Stomach (tissue), 8 donors: ENCODE measurements at regions not wholly inside any gene's neighbourhood (a gene's known extent, or its start where the extent isn't known, plus 50 kb on each side); places are given as distances from the start of the nearest gene placed in this dataset.

Experiments
- DNase-seq, 2 donors: peaks; one replicate each; pipeline versions ENCODE4 v3.0.0 to v3.0.0-alpha.2; 2013 to 2019
- H3K27ac ChIP-seq, 5 donors: fragments of 200-600 bp in 4 of 5; sonication (generic) in 4 of 5; one replicate each; pipeline ENCODE4 v1.5.1; 2013 to 2019; ENCODE audit warnings: mild to moderate bottlenecking in 1 of 5, moderate library complexity in 1 of 5
- H3K27me3 ChIP-seq, 3 donors: fragments of 200-600 bp; sonication (generic); one replicate each; pipeline ENCODE4 v1.5.1; 2017 to 2019; ENCODE audit warnings: mixed run types in 1 of 3
- H3K36me3 ChIP-seq, 4 donors: fragments of 200-600 bp; sonication (generic); 1 replicate in 3 of 4; 2 replicates in 1 of 4; pipeline ENCODE4 v1.5.1; 2016 to 2019
- H3K4me1 ChIP-seq, 4 donors: fragments of 200-600 bp; sonication (generic); one replicate each; pipeline ENCODE4 v1.5.1; 2016 to 2019
- H3K4me3 ChIP-seq, 4 donors: fragments of 200-600 bp; sonication (generic) in 3 of 4; one replicate each; pipeline ENCODE4 v1.5.1; 2016 to 2019; ENCODE audit warnings: mild to moderate bottlenecking in 1 of 4
- H3K9me3 ChIP-seq, 4 donors: fragments of 200-600 bp; sonication (generic); one replicate each; pipeline ENCODE4 v1.5.1; 2016 to 2019
- CTCF ChIP-seq, 7 experiments: fragments of 450-650 bp in 4 of 7; fragments of 200-600 bp in 3 of 7; sonication (generic) in 3 of 7; IDR thresholded peaks; one replicate each; pipeline ENCODE4 v1.5.1; 2016 to 2019; ENCODE audit warnings: antibody characterized with exemption in 7 of 7, control low read depth in 2 of 7, mild to moderate bottlenecking in 1 of 7
- EP300 ChIP-seq: sonication (generic); formaldehyde crosslinking; IDR thresholded peaks from one replicate; pipeline ENCODE4 v1.6.1; 2017; ENCODE audit warnings: antibody characterized with exemption
- POLR2A ChIP-seq, 4 donors: fragments of 450-650 bp; IDR thresholded peaks; one replicate each; pipeline ENCODE4 v1.6.1; 2016; ENCODE audit warnings: antibody characterized with exemption in 4 of 4, control low read depth in 2 of 4, mild to moderate bottlenecking in 1 of 4, moderate library complexity in 1 of 4
- POLR2AphosphoS5 ChIP-seq, 3 donors: sonication (generic); formaldehyde crosslinking; IDR thresholded peaks; one replicate each; pipeline ENCODE4 v1.6.1; 2016; ENCODE audit warnings: antibody characterized with exemption in 3 of 3
- WGBS, 5 donors: extraction: QIAGEN DNeasy Blood & Tissue Kit in 3 of 5; methylation state at CpG; one replicate each; pipeline versions ENCODE4 v1.1.5 to v1.1.7; 2013 to 2018; 5-methylcytosine and 5-hydroxymethylcytosine counted together
- intact Hi-C: fragments of 100-400 bp; cut with DNase I; formaldehyde crosslinking; loops from one replicate; pipeline ENCODE4 v1.15.1; 2023; ENCODE audit warnings: low total_unique reads
- donor health status: healthy with polysubstance abuse.
- donor health status: Bipolar disorder and iron deficiency.
- donor health status: healthy.

- Histone ChIP-seq H3K36me3 (no peaks in the 10 kb centered on the region), H3K9me3 (no peaks in the 10 kb centered on the region), H3K4me1 (peaks cover 0 to 30% (median 14%) of the 10 kb centered on the region in 4 donors), H3K4me3 (no peak overlapping the region), H3K27me3 (no peaks in the 10 kb centered on the region), H3K27ac (no peak overlapping the region)
- intact Hi-C loops = no loop called here
- no peak for DNase-seq
- TF ChIP-seq CTCF (IDR thresholded peaks at IDR 0.05) = no peak
- TF ChIP-seq POLR2A (IDR thresholded peaks at IDR 0.05) = no peak
- TF ChIP-seq POLR2AphosphoS5 (IDR thresholded peaks at IDR 0.05) = no peak
- TF ChIP-seq EP300 = no peak
- WGBS, 5 donors = 31 to 51% (median 47%) methylated on average over 2 of the region's 2 CpGs
Observed at GRCh38 chr6:105568142-105568541, 165.3 kb upstream of the PREP start.

GRCh38 chr6:105567140-105567539, 164.3 kb upstream of the PREP start:
- no peak for TF ChIP-seq CTCF (IDR thresholded peaks at IDR 0.05)
- TF ChIP-seq EP300 = no peak
- TF ChIP-seq POLR2A (IDR thresholded peaks at IDR 0.05) = no peak
- no peak for TF ChIP-seq POLR2AphosphoS5 (IDR thresholded peaks at IDR 0.05)
- Histone ChIP-seq H3K27me3 (no peaks in the 10 kb centered on the region), H3K9me3 (peaks cover 0 to 7% (median 0%) of the 10 kb centered on the region in 4 donors), H3K4me1 (peaks cover 0 to 30% (median 14%) of the 10 kb centered on the region in 4 donors), H3K36me3 (no peaks in the 10 kb centered on the region), H3K4me3 (no peak overlapping the region), H3K27ac (no peak overlapping the region)
- 80 to 88% (median 81%) methylated on average over 4 of the region's 4 CpGs for WGBS, 5 donors
- intact Hi-C loops = no loop called here
- DNase-seq = no peak

- intact Hi-C loops = no loop called here
- DNase-seq = no peak
- Histone ChIP-seq H3K36me3 (no peaks in the 10 kb centered on the region), H3K4me3 (no peak overlapping the region), H3K27ac (no peak overlapping the region), H3K27me3 (no peaks in the 10 kb centered on the region), H3K4me1 (peaks cover 0 to 30% (median 14%) of the 10 kb centered on the region in 4 donors), H3K9me3 (peaks cover 0 to 7% (median 1%) of the 10 kb centered on the region in 4 donors)
- no peak for TF ChIP-seq POLR2AphosphoS5 (IDR thresholded peaks at IDR 0.05)
- TF ChIP-seq POLR2A (IDR thresholded peaks at IDR 0.05) = no peak
- no peak for TF ChIP-seq EP300
- no peak for TF ChIP-seq CTCF (IDR thresholded peaks at IDR 0.05)
- 83 to 94% (median 88%) methylated on average over 6 of the region's 6 CpGs for WGBS, 5 donors
Observed at GRCh38 chr6:105566503-105566902, 163.6 kb upstream of the PREP start.

- WGBS, 5 donors = 94 to 98% (median 97%) methylated on average over 6 of the region's 6 CpGs
- Histone ChIP-seq H3K4me1 (peaks cover 0 to 20% (median 11%) of the 10 kb centered on the region in 4 donors), H3K9me3 (peaks cover 0 to 7% (median 1%) of the 10 kb centered on the region in 4 donors), H3K4me3 (no peak overlapping the region), H3K27me3 (no peaks in the 10 kb centered on the region), H3K27ac (no peak overlapping the region), H3K36me3 (no peaks in the 10 kb centered on the region)
- DNase-seq = no peak
- intact Hi-C loops = no loop called here
- TF ChIP-seq POLR2A (IDR thresholded peaks at IDR 0.05) (no peak), POLR2AphosphoS5 (IDR thresholded peaks at IDR 0.05) (no peak), EP300 (no peak), CTCF (IDR thresholded peaks at IDR 0.05) (no peak)
Observed at GRCh38 chr6:105564121-105564902, 161.4 kb upstream of the PREP start.
